ENCODE measurements at regions not wholly inside any gene's neighbourhood (a gene's known extent, or its start where the extent isn't known, plus 50 kb on each side); places are given as distances from the start of the nearest gene placed in this dataset.

DNA sequence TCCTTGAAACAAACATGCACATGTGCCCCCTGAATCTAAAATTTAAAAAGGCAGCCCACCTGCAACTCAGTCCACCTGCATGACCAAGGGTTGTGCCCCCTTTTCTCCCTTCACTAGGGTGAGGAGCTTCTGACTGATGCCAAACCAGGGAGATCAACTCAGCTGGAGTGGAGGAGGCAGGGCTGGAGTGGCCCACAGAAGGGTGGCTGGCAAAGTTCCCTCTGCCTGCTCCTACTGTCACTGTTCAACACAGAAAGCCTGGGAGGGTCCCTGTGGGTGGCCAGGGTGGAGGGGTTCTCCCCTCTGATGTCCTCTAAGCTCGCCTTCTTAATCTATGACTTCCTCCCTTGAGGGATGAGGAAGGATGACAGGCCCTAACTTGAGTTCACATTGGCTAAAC lies 55.7 kb upstream of the ANTXRL start:
- Histone ChIP-seq H3K4me3 (no peak overlapping the region), H3K9me3 (peaks cover 0 to 6% (median 0%) of the 10 kb centered on the region in 3 donors), H3K36me3 (no peaks in the 10 kb centered on the region), H3K4me1 (no peaks in the 10 kb centered on the region), H3K27ac (no peak overlapping the region), H3K27me3 (peaks cover 5% of the 10 kb centered on the region)
- WGBS, 2 donors (ENCODE audit: low coverage in 1 of 2), result 71% methylated on average over 1 of the region's 1 CpG; no CpG with 5 or more reads in 1 of the 2 donors
- ATAC-seq, result no peak
- TF ChIP-seq POLR2AphosphoS5 (IDR thresholded peaks at IDR 0.05) (no peak), EP300 (IDR thresholded peaks at IDR 0.05) (no peak), POLR2A (IDR thresholded peaks at IDR 0.05) (no peak)
- TF ChIP-seq, protein P1, sequence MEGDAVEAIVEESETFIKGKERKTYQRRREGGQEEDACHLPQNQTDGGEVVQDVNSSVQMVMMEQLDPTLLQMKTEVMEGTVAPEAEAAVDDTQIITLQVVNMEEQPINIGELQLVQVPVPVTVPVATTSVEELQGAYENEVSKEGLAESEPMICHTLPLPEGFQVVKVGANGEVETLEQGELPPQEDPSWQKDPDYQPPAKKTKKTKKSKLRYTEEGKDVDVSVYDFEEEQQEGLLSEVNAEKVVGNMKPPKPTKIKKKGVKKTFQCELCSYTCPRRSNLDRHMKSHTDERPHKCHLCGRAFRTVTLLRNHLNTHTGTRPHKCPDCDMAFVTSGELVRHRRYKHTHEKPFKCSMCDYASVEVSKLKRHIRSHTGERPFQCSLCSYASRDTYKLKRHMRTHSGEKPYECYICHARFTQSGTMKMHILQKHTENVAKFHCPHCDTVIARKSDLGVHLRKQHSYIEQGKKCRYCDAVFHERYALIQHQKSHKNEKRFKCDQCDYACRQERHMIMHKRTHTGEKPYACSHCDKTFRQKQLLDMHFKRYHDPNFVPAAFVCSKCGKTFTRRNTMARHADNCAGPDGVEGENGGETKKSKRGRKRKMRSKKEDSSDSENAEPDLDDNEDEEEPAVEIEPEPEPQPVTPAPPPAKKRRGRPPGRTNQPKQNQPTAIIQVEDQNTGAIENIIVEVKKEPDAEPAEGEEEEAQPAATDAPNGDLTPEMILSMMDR (IDR thresholded peaks at IDR 0.05), result no peak

DNA sequence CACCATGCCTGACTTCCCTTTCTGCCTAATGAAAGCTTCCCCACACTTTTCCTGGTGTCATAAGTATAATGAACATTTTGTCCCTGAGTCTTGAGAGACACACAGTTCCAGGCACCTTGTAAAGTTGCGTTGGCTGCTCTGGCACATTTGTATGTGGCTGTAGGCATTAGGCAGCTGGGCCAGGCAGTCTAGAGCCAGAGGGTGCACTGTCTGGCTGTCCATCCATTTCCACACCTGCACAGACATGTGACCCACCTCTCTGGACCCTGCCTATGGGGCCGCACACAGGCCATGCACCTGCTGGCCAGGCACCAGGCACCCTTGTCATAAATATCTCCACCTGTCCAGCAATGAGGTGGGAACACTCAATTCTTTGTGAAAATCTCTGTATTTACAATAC lies 54.7 kb upstream of the ANTXRL start:
- no peak for ATAC-seq
- no peak overlapping the region for H3K27ac ChIP-seq
- H3K9me3 ChIP-seq, result peaks cover 0 to 6% (median 0%) of the 10 kb centered on the region in 3 donors
- H3K27me3 ChIP-seq, result peaks cover 5% of the 10 kb centered on the region
- H3K4me1 ChIP-seq, result no peaks in the 10 kb centered on the region
- no peaks in the 10 kb centered on the region for H3K36me3 ChIP-seq
- no peak overlapping the region for H3K4me3 ChIP-seq
- WGBS, 2 donors (ENCODE audit: low coverage in 1 of 2), result 100% methylated on average over 1 of the region's 2 CpGs; no CpG with 5 or more reads in 1 of the 2 donors
- no peak for TF ChIP-seq POLR2A (IDR thresholded peaks at IDR 0.05)
- TF ChIP-seq POLR2AphosphoS5 (IDR thresholded peaks at IDR 0.05), result no peak
- TF ChIP-seq, protein P1 (IDR thresholded peaks at IDR 0.05), result no peak
- no peak for TF ChIP-seq EP300 (IDR thresholded peaks at IDR 0.05)

DNA sequence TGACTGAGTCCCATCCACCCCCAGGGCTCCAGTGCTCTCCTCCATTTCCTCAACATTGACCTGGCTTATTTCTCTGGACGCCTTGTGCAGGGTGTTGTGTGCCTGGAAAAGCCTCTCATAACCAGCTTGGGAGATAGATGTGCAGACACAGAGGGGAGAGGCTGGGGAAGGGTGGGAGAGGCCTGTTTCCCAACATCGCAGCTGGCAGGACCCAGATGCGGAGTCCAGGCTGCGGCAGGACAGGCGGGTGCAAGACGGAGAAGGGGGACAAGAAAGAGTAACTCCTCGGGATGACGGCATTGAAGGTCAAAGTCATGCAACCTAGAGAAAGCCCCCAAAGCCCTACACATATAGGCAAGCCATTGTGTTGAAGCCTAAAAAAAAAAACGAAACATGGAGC lies 54.1 kb upstream of the ANTXRL start:
- Histone ChIP-seq H3K27me3 (peaks cover 4% of the 10 kb centered on the region), H3K4me3 (no peak overlapping the region), H3K36me3 (no peaks in the 10 kb centered on the region), H3K9me3 (peaks cover 0 to 6% (median 0%) of the 10 kb centered on the region in 3 donors), H3K4me1 (no peaks in the 10 kb centered on the region), H3K27ac (no peak overlapping the region)
- WGBS, 2 donors (ENCODE audit: low coverage in 1 of 2), result 76 to 84% methylated on average over 2 to 3 of the region's 9 CpGs
- ATAC-seq, result no peak
- no peak for TF ChIP-seq POLR2A (IDR thresholded peaks at IDR 0.05)
- TF ChIP-seq, protein P1 (IDR thresholded peaks at IDR 0.05), result no peak
- TF ChIP-seq EP300 (IDR thresholded peaks at IDR 0.05), result no peak
- TF ChIP-seq POLR2AphosphoS5 (IDR thresholded peaks at IDR 0.05), result no peak

DNA sequence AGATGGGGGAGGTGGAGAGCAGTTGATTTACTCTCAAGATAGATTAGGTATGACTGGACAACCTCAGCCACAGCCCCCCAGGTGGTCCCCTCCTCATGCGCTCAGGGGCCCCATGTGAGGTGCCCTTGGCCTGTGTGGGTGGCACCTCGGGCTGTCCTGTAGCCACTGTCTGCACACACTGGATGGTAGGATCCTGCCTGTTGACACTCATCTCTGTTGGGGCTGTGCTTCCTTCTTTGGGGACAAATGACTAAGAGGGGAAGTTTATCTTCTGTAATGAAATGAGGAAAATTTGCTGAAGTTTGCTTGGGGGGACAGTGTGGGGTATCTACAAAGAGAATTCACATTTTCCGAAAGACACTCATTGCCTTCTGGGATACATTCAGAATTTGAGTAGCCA lies 53.6 kb upstream of the ANTXRL start:
- no peak overlapping the region for H3K27ac ChIP-seq
- WGBS, 2 donors (ENCODE audit: low coverage in 1 of 2), result 77 to 80% methylated on average over 1 to 3 of the region's 3 CpGs
- TF ChIP-seq EP300 (IDR thresholded peaks at IDR 0.05) (no peak), POLR2AphosphoS5 (IDR thresholded peaks at IDR 0.05) (no peak), POLR2A (IDR thresholded peaks at IDR 0.05) (no peak)
- TF ChIP-seq, protein P1 (IDR thresholded peaks at IDR 0.05), result no peak

DNA sequence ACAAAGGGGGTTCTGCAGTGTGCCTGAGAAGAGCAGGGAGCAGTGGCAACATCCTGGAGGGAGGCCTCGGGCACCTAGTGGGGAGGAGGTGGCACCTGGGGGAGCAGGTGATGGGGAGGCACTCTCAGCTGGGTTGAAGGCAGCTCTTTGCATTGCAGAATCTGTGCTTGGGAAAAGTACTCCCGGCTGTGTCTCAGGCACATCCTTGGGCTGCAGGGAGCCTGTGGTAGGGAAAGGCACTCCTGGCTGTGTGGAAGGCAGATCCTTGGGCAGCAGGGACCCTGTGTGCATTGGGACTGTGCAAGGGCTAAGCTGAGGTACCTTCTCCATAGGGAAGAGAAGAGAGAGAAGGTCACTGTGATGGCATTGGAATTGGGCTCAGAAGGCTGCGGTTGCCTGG lies 52.8 kb upstream of the ANTXRL start:
- no peaks in the 10 kb centered on the region for H3K4me1 ChIP-seq
- ATAC-seq, result no peak
- peaks cover 0 to 6% (median 0%) of the 10 kb centered on the region in 3 donors for H3K9me3 ChIP-seq
- no peak overlapping the region for H3K4me3 ChIP-seq
- no peaks in the 10 kb centered on the region for H3K36me3 ChIP-seq
- TF ChIP-seq EP300 (IDR thresholded peaks at IDR 0.05), result no peak
- TF ChIP-seq, protein P1 (IDR thresholded peaks at IDR 0.05), result no peak
- TF ChIP-seq POLR2A (IDR thresholded peaks at IDR 0.05), result no peak
- no peak for TF ChIP-seq POLR2AphosphoS5 (IDR thresholded peaks at IDR 0.05)
- no peak overlapping the region for H3K27ac ChIP-seq
- 43 to 80% methylated on average over 1 to 2 of the region's 3 CpGs for WGBS, 2 donors (ENCODE audit: low coverage in 1 of 2)
- H3K27me3 ChIP-seq, result peaks cover 4% of the 10 kb centered on the region

More for the DNA sequence above, 53.6 kb upstream of the ANTXRL start:
- Histone ChIP-seq H3K4me3 (no peak overlapping the region), H3K36me3 (no peaks in the 10 kb centered on the region), H3K27me3 (peaks cover 4% of the 10 kb centered on the region), H3K4me1 (no peaks in the 10 kb centered on the region), H3K9me3 (peaks cover 0 to 6% (median 0%) of the 10 kb centered on the region in 3 donors)
- no peak for ATAC-seq
